D721Med (cell line): ENCODE measurements at regions not wholly inside any gene's neighbourhood (a gene's known extent, or its start where the extent isn't known, plus 50 kb on each side); places are given as distances from the start of the nearest gene placed in this dataset.

Experiments
- DNase-seq: peaks from one replicate; pipeline ENCODE4 v3.0.0; 2011; ENCODE audit warnings: low spot score; ENCODE audit not compliant: insufficient read length
- FAIRE-seq: peaks from 2 replicates; lab custom pipeline; 2011; peaks lifted over from hg19 to GRCh38; lab: Jason Lieb, UNC
- TF ChIP-seq, protein P1 (sequence below): IDR thresholded peaks from 2 replicates; pipeline ENCODE4 v1.5.1; 2012; ENCODE audit warnings: mild to moderate bottlenecking, control low read depth; ENCODE audit not compliant: insufficient read depth; ENCODE audit errors: missing control alignments

DNA sequence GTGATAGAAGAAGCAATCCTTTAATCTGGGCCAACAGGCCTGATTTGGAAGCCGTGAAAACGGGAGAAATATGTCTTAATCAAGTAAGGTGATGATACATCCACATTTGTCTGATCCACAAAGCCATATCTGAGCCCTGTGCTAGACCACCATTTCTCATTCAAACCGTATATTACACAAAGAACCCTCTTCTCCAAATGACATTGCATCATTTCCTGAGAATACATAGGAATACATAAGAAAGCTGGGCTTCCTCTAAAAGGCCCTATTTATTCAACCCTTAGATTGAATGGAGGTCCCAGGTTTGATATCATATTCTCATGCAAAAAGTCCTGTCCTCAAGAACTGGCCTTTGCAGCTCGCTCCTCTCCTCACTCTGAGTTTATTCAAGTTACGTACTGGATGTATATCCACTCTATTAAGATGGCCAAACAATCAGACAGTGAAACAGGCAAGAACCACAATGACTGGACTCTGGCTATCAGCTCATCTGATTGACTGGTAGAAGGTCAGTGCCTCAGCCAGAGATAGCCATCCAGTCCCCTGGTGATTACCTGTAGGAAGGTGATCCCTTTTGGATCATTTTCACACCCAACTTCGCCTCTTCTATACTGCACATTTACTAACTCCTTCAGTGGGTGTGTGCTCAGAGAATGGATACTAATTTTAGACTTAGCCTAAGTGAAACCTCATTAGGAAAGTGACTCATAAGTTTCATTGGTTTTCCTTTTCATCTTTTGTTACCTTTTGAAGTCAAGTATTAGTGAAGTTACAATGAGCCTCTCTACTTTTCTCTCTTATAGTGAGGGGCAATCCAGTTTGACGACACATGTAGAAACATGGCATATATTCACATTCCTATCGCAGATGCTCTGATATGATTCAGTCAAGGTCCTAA is 167.6 kb upstream of the WWC1 start:
- FAIRE-seq (no peak), DNase-seq (no peak)
- TF ChIP-seq, protein P1, sequence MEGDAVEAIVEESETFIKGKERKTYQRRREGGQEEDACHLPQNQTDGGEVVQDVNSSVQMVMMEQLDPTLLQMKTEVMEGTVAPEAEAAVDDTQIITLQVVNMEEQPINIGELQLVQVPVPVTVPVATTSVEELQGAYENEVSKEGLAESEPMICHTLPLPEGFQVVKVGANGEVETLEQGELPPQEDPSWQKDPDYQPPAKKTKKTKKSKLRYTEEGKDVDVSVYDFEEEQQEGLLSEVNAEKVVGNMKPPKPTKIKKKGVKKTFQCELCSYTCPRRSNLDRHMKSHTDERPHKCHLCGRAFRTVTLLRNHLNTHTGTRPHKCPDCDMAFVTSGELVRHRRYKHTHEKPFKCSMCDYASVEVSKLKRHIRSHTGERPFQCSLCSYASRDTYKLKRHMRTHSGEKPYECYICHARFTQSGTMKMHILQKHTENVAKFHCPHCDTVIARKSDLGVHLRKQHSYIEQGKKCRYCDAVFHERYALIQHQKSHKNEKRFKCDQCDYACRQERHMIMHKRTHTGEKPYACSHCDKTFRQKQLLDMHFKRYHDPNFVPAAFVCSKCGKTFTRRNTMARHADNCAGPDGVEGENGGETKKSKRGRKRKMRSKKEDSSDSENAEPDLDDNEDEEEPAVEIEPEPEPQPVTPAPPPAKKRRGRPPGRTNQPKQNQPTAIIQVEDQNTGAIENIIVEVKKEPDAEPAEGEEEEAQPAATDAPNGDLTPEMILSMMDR = no peak

DNA sequence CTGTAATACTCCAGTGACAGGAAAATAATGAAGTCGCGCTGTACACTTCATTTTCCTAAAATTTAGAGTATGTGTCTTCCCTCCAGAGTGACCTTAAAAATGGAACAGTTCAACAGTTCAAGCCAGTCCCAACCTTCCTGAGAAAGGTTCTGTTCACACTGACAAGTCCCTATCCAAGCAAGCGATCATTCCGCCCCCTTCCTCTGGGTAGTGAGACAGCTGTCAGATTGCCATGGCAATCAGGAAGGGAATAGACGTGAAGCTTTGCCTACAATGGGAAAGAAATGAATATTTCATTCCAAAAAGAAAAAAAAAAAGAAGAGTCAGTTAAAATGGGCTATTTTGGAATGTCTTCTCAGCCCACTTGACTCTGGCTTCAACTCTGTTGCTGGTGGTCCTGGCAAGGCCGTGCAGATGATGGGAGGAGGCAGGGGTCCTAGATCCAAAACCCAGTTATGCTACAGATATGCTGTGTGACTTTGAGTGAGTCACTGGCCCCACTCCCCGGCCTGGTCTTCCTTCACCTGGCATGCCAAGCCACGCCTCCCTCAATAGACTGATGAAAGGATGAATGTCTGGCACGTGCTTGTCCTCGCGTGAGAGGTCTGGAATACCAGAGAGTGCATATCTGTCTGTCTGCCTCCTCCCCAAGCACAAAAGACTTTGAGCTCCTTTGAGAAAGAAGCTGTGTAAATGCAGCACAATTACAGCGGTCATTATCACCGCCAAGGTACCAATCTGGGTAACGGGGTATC is 165.8 kb upstream of the WWC1 start:
- TF ChIP-seq, protein P1 = no peak
- DNase-seq = no peak
- FAIRE-seq = no peak

DNA sequence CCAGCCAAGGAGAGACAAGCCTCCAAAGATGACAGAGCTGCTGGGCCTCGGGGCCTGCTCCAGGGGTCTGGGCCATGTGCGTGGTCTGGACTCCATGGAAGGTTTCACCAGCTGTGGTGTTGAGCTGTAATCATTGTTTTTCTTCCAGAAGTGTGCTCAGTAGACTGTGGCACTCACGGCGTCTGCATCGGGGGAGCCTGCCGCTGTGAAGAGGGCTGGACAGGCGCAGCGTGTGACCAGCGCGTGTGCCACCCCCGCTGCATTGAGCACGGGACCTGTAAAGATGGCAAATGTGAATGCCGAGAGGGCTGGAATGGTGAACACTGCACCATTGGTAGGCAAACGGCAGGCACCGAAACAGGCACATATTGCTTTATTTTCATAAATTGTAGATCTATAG is 164.8 kb upstream of the WWC1 start:
- DNase-seq (no peak), FAIRE-seq (no peak)
- TF ChIP-seq, protein P1 = no peak

DNA sequence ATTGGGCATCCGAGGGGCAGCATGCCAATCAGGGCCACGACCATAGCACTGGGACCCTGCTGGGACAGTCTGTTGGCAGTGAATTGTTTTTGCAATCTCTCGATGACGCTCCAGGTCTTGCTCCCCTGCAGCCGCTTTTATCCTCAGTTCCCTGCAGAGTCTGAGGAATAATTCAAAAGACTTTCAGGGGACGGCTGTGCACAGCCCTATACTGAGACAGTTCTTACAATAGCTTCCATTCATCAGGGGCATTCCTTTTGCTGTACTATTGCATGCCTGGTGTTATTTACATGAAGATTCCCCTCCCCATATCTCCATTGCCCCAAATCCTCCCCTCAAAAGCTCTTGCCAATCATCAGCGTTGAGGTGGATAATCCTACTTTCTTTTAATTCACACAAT is 163.3 kb upstream of the WWC1 start:
- DNase-seq (no peak), FAIRE-seq (no peak)
- TF ChIP-seq, protein P1 = no peak

DNA sequence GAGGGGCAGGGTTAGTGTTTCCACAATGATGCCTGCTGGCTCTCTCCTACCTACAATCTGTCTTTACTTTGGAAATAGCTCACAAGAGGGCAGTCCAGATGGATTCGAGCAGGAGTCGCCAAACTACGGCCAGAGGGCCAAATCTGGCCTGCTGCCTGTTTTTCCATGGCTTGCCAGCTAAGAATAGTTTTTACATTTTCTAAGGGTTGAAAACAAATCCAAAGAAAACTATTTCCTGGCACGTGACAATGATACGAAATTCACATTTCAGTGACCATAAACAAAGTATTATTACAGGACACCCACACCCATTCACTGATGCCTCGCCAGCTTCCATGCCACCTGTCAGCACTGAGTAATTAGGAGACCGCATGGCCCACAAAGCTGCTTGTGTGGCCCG is 162.9 kb upstream of the WWC1 start:
- FAIRE-seq (no peak), DNase-seq (no peak)
- TF ChIP-seq, protein P1 = no peak

DNA sequence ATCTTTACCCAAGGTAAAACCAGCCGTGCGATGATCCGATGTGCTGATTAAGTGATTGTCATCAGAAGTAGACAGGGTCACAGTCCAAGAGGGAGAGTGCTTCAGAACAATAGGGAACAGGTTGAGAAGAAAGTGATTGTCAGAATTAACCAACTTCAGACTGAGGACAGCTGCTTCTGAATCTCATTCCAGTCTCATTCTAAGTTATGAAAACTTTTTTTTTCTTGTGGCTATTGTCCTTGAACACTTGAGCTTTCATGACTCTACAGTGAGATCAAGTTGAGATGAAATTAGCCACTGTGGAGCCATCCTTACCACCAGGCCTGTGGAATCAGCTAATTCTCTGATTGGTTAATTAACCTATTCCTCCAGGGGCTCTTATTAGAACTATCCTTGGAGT is 159.9 kb upstream of the WWC1 start:
- FAIRE-seq (no peak), DNase-seq (no peak)
- TF ChIP-seq, protein P1 = no peak
